HG03139 (cell line): ENCODE measurements at regions not wholly inside any gene's neighbourhood (a gene's known extent, or its start where the extent isn't known, plus 50 kb on each side); places are given as distances from the start of the nearest gene placed in this dataset.
A peak's percentile ranks its signal among the peaks of the same experiment; 100 is the strongest.

Source experiments
- ATAC-seq: cut with Tn5 transposase; IDR thresholded peaks from one replicate; pipeline ENCODE4 v1.9.1; 2021; ENCODE audit not compliant: unreplicated experiment

DNA sequence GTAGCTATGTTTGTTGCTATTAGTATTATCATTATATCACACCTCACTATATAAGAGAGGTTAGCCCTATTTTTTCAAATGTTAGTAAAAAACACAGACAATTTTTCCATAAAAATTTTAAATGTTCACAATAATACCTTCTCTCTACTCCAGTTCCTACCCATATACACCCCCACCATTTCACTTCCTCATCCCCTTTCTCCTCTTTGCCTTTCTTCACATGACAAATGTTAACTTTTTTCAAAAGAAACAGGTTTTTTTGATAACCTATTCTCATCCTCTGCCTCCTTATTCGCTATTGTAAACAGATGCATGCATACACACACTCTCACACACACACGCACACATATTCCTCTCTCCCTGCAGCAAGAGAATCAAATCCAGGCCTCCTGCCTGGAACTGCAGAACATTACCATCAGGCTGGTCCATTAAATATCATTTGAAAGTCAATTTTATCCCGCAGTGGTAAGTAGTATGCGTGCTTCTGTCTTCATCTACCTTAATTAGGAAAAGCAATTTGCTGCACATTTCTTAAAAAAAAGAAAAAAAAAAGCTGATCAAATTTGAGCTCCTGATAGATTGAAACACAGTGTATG, 55.5 kb downstream of the MID1IP1 start:
- ATAC-seq, result no peak

GRCh38 chrX:38857736-38858523, 56.7 kb downstream of the MID1IP1 start:
- no peak for ATAC-seq

- ATAC-seq, result no peak
Observed at GRCh38 chrX:38859602-38860001, 58.3 kb downstream of the MID1IP1 start.

DNA sequence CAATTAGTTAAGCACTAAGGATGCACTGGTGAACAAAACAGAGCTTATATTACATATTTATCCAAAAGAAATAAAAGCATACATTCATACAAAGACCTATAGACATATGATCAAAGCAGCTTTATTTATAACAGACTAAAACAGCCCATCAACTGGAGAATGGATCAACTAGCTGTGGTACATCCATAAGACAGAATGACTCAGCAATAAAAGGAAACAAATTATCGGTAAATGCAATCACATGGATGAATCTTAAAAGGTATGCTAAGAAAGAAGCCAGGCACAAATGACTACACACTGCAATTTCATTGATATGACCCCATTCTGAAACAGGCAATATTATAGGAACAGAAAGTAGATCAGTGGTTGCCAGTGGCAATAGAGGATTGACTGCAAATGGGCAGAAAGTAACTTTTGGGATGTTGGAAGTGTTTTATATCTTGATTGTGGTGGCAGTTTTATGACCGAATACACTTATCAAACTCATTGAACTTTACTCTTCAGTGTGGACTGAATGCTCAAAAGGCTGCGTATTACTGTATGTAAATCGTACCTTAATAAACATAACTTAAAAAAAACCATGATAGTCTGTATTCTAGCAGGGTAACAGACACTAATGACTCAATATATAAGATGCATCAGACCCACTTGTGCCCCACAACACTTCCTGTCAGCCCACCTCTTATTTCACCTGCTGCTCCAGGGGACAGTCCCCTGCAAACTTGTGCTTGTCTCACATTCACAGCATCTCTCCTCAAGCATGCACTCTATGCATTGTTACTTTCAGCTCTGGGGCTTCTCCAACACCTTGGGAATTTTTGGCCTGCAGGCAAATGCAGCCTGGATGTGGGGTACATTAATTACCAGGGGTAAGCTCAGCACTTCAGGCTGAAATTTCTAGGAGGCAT, 59.1 kb downstream of the MID1IP1 start:
- ATAC-seq, result no peak

DNA sequence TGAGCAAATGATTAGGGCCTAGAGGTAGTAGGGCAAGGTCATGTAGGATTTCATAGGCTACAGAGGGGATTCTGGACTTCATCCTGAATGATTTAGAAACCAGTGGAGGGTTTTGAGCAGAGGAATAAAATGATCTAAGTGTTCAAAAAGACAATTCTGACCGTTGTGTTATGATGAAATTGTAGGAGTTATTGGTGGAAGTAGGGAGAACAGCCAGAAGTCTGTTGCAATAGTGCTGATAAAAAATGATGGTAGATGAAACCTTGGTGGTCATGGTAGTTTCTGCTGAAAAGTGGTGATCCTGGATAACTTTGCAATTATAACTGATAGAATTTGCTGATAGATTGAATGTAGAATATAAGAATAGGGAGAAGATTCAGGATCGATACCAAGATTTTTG, 60.2 kb downstream of the MID1IP1 start:
- ATAC-seq, result no peak

- ATAC-seq, result no peak
Observed at GRCh38 chrX:38862100-38862499, 60.8 kb downstream of the MID1IP1 start.

GRCh38 chrX:38864165-38864564, 62.9 kb downstream of the MID1IP1 start:
- ATAC-seq, result no peak

GRCh38 chrX:38868321-38868720, 67.1 kb downstream of the MID1IP1 start:
- no peak for ATAC-seq

GRCh38 chrX:38868941-38869401, 67.7 kb downstream of the MID1IP1 start:
- ATAC-seq, result no peak

GRCh38 chrX:38870361-38870895, 69.2 kb downstream of the MID1IP1 start:
- no peak for ATAC-seq

- no peak for ATAC-seq
Observed at GRCh38 chrX:38871129-38872029, 70.1 kb downstream of the MID1IP1 start.

- no peak for ATAC-seq
Observed at GRCh38 chrX:38877366-38877765, 76.1 kb downstream of the MID1IP1 start.

DNA sequence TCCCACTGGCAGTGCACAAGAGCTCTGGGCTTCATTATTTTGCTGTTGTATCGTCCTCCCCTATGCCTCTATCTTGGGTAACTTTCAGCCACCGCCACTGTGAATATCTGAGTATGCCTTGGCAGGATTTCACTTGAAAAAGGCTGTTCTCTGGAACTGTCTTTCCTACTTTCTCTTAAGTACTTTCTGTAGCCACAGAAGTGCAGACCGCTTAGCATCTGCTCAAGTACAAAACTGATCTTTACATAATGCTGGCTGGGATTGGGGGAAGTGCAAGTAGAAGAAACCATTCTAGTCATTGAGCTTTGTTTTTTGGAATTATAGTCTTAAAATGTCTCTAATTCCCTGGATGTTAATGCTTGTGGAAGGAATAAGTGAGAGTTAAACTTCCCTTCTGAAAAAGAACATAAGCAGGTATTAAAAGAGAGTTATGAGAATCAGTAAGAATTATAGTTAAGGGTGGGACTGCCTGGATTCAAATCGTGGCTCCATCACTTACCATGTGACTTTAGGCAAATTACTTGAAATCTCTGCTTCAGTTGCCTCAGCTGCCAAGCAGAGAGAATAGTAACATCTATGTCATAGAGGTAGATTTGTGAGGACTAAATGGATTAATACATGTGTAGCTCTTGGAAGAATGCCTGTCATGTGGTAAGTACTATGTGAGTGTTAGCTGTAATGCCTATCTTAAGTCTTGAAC, 77.5 kb downstream of the MID1IP1 start:
- no peak for ATAC-seq

GRCh38 chrX:38879631-38880220, 78.5 kb downstream of the MID1IP1 start:
- ATAC-seq, result peak; percentile 65

DNA sequence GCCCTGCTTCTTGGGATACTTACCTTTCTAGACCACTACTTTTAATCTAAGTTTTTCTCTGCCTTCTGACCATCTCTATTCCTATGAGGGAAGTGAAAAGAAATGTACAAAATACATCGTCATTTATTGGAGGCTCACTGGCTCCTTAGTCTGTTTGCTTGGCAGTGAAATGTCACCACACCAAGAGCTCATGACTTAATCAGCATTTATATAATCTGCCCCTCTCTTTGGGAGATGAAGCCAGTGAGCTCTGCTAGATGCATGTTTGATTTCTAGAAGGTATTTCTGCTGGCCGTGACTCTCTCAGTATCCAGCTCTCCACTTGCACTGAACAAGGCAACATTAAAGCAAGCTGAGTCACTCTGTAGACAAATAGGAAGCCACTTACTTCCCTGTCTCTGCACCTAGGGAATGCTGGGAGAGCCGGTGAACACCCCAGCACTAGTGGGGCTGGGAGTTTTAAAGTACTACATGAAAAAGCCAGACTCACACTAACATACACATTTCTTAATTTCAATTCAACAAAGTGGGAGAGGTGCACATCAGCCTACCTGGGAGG, 79.1 kb downstream of the MID1IP1 start:
- ATAC-seq, result no peak

DNA sequence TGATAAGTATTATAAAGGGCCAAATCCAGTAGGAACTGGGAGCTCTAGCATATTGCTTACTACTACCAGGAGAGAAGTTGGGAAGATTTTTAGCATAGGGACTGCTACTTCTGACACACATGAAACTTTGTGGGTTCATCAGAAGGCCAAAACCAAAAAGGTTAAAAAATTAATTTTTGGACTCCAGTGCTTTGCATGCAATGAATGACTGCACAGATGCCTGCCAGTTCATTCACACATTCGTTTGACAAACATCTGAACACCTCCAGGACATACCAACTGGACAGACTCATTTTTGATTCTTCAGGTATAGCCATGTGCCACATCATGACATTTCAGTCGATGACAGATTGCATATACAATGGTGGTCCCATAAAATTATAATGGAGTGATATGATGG, 79.8 kb downstream of the MID1IP1 start:
- no peak for ATAC-seq

GRCh38 chrX:38881727-38882126, 80.5 kb downstream of the MID1IP1 start:
- no peak for ATAC-seq

- ATAC-seq, result no peak
Observed at GRCh38 chrX:38882894-38883626, 81.8 kb downstream of the MID1IP1 start.
